Vagina (tissue), 2 donors: ENCODE measurements at regions not wholly inside any gene's neighbourhood (a gene's known extent, or its start where the extent isn't known, plus 50 kb on each side); places are given as distances from the start of the nearest gene placed in this dataset.
A peak's percentile ranks its signal among the peaks of the same experiment; 100 is the strongest.

Experiments
- DNase-seq, 2 donors: peaks; one replicate each; pipeline ENCODE4 v3.0.0-alpha.2; 2017; ENCODE audit errors: extremely low spot score in 2 of 2
- H3K27ac ChIP-seq: fragments of 200-600 bp; sonication (generic); one replicate; pipeline ENCODE4 v1.5.1; 2019
- H3K27me3 ChIP-seq: fragments of 200-600 bp; sonication (generic); one replicate; pipeline ENCODE4 v1.5.1; 2019
- H3K36me3 ChIP-seq, 2 donors: fragments of 200-600 bp; sonication (generic); one replicate each; pipeline ENCODE4 v1.5.1; 2017 to 2019
- H3K4me1 ChIP-seq: fragments of 200-600 bp; sonication (generic); one replicate; pipeline ENCODE4 v1.5.1; 2019
- H3K4me3 ChIP-seq, 2 donors: fragments of 200-600 bp; sonication (generic); 1 replicate in 1 of 2; 2 replicates in 1 of 2; pipeline ENCODE4 v1.5.1; 2016 to 2019
- H3K9me3 ChIP-seq: fragments of 200-600 bp; sonication (generic); one replicate; pipeline ENCODE4 v1.5.1; 2019
- POLR2A ChIP-seq, 2 donors: fragments of 450-650 bp; IDR thresholded peaks; one replicate each; pipeline ENCODE4 v1.6.1; 2017; ENCODE audit warnings: antibody characterized with exemption in 2 of 2, mild to moderate bottlenecking in 2 of 2, moderate library complexity in 2 of 2
- POLR2AphosphoS5 ChIP-seq, 2 donors: sonication (generic); formaldehyde crosslinking; IDR thresholded peaks; one replicate each; pipeline ENCODE4 v1.9.0; 2017; ENCODE audit warnings: antibody characterized with exemption in 2 of 2, mild to moderate bottlenecking in 2 of 2, low read depth in 1 of 2; ENCODE audit not compliant: insufficient read depth in 1 of 2
- intact Hi-C: fragments of 100-400 bp; cut with DNase I; formaldehyde crosslinking; loops from one replicate; pipeline ENCODE4 v1.15.1; 2023
- TF ChIP-seq, protein P1 (sequence below), 3 experiments: fragments of 450-650 bp in 2 of 3; fragments of 200-600 bp in 1 of 3; sonication (generic) in 1 of 3; IDR thresholded peaks; one replicate each; pipeline ENCODE4 v1.5.1; 2017 to 2019; ENCODE audit warnings: antibody characterized with exemption in 3 of 3, mild to moderate bottlenecking in 2 of 3, moderate library complexity in 2 of 3

DNA sequence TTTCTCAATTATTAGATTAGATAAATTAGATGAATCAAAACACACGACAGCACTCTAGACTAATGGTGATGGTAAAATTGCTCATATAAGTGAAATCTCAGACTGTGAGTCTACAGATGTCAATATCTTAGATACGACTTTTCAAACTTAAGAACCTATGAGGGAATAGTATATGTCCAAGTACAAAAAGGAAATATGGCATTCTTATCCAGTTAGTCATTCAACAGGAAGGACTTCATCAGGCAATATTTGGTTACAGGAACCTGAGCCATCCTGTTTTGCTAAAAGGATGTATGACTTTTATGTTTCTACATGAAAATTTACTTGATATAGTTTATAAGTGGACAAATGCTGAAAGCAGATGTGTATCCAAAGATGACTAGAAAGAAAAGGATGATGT is 107.0 kb downstream of the CT47B1 start:
- Histone ChIP-seq H3K36me3 (no peaks in the 10 kb centered on the region), H3K4me3 (no peak overlapping the region), H3K27me3 (no peaks in the 10 kb centered on the region), H3K9me3 (no peaks in the 10 kb centered on the region), H3K27ac (no peak overlapping the region), H3K4me1 (no peaks in the 10 kb centered on the region)
- intact Hi-C loops = no loop called here
- DNase-seq = no peak
- no peak for TF ChIP-seq POLR2AphosphoS5 (IDR thresholded peaks at IDR 0.05; ENCODE audit: insufficient read depth in 1 of 2, low read depth in 1 of 2)
- TF ChIP-seq POLR2A (IDR thresholded peaks at IDR 0.05) = no peak
- TF ChIP-seq, protein P1, sequence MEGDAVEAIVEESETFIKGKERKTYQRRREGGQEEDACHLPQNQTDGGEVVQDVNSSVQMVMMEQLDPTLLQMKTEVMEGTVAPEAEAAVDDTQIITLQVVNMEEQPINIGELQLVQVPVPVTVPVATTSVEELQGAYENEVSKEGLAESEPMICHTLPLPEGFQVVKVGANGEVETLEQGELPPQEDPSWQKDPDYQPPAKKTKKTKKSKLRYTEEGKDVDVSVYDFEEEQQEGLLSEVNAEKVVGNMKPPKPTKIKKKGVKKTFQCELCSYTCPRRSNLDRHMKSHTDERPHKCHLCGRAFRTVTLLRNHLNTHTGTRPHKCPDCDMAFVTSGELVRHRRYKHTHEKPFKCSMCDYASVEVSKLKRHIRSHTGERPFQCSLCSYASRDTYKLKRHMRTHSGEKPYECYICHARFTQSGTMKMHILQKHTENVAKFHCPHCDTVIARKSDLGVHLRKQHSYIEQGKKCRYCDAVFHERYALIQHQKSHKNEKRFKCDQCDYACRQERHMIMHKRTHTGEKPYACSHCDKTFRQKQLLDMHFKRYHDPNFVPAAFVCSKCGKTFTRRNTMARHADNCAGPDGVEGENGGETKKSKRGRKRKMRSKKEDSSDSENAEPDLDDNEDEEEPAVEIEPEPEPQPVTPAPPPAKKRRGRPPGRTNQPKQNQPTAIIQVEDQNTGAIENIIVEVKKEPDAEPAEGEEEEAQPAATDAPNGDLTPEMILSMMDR (IDR thresholded peaks at IDR 0.05) = no peak

DNA sequence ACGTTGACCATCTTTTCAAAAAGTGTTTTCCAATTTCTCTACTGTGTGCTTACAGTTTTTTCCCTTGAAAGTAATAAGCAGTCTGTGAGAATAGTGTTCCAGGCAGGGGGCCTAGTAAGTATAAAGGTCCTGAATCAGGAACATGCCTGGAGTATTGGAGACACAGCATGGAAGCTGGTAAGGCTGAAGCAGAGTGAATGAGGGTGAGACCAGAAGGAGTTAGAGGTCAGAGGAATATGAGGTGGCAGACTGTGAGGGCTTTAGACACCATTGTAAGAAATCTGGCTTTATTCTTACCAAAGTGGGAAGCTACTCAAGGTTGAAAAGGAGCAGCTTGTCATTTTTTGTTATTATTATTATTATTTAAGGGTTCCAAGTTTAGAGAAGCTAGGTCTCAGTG is 107.4 kb downstream of the CT47B1 start:
- TF ChIP-seq POLR2A (IDR thresholded peaks at IDR 0.05) (no peak), POLR2AphosphoS5 (IDR thresholded peaks at IDR 0.05; ENCODE audit: insufficient read depth in 1 of 2, low read depth in 1 of 2) (no peak)
- TF ChIP-seq, protein P1 (IDR thresholded peaks at IDR 0.05) = no peak
- no peak for DNase-seq
- Histone ChIP-seq H3K27me3 (no peaks in the 10 kb centered on the region), H3K9me3 (no peaks in the 10 kb centered on the region), H3K36me3 (no peaks in the 10 kb centered on the region), H3K4me1 (no peaks in the 10 kb centered on the region), H3K4me3 (no peak overlapping the region), H3K27ac (no peak overlapping the region)
- intact Hi-C loops = no loop called here

DNA sequence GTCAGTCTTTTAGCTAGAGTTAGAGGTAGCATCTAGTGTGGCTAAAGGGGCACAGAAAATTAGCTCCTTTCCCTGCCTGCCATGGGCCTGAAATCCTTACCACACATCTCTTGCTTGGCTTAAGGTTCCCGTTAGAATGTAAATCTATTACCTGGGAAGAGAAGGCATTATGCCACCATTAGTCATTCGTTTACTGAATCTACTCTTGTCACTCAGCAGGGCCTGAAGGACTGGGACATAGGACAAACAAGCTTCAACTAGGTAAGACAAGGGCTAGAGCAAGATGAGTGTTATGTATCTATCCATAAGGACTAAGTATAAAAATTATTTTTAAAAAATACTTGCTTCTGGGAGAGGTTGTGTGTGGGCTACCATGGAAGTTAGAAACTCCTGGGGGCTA is 112.4 kb downstream of the CT47B1 start:
- DNase-seq = no peak
- Histone ChIP-seq H3K9me3 (no peaks in the 10 kb centered on the region), H3K27me3 (no peaks in the 10 kb centered on the region), H3K4me1 (no peaks in the 10 kb centered on the region), H3K4me3 (no peak overlapping the region), H3K27ac (no peak overlapping the region), H3K36me3 (no peaks in the 10 kb centered on the region)
- intact Hi-C loops = no loop called here
- TF ChIP-seq POLR2A (IDR thresholded peaks at IDR 0.05) = no peak
- TF ChIP-seq, protein P1 (IDR thresholded peaks at IDR 0.05) = no peak
- TF ChIP-seq POLR2AphosphoS5 (IDR thresholded peaks at IDR 0.05; ENCODE audit: insufficient read depth in 1 of 2, low read depth in 1 of 2) = no peak

DNA sequence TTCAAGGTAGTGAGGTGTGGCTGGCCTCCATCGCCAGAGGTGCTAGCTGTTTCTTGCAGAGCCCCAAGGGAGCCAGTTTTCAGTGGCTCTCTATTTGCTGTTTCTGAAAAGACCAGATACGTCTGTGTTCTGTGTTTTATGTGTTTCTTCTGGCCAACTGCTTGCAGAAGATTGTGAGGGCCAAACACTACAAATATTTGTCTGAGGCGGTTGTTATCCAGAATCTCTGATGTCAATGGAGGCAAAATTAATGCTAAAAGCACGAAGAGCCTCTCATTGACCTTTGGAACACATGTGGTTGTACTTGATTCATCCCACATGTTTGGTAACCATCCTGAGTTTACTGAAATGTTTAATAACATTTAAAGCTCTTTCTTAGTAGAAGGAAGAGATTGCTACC is 113.9 kb downstream of the CT47B1 start:
- Histone ChIP-seq H3K27ac (peak overlapping the region; percentile 17), H3K36me3 (no peaks in the 10 kb centered on the region), H3K4me1 (no peaks in the 10 kb centered on the region), H3K27me3 (no peaks in the 10 kb centered on the region), H3K4me3 (no peak overlapping the region), H3K9me3 (no peaks in the 10 kb centered on the region)
- TF ChIP-seq POLR2AphosphoS5 (IDR thresholded peaks at IDR 0.05; ENCODE audit: insufficient read depth in 1 of 2, low read depth in 1 of 2) (no peak), POLR2A (IDR thresholded peaks at IDR 0.05) (no peak)
- TF ChIP-seq, protein P1 (IDR thresholded peaks at IDR 0.05) = no peak
- DNase-seq = no peak
- intact Hi-C loops = no loop called here

DNA sequence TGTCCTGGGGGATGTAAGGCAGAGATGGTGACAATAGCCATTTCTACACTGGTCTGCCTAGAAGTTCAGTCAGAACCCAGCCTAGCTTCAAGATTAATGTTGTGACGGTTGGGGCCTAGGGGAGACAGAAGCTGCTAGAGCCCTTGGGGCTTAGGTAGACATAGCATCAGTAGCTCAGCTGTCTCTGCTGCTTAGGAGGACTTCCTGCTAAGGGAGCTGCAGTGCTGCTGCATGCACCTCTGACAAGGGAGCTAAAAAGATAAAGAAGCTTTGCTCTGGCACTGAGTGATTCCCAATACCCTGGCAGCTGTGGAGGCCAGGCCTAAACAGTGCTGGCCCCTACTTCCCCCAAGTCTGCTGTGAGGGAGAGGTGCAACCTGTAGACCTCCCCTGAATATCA is 116.0 kb downstream of the CT47B1 start:
- no peak for DNase-seq
- no peaks in the 10 kb centered on the region for H3K27me3 ChIP-seq
- TF ChIP-seq POLR2AphosphoS5 (IDR thresholded peaks at IDR 0.05; ENCODE audit: insufficient read depth in 1 of 2, low read depth in 1 of 2) (no peak), POLR2A (IDR thresholded peaks at IDR 0.05) (no peak)
- TF ChIP-seq, protein P1 (IDR thresholded peaks at IDR 0.05) = no peak
- no peaks in the 10 kb centered on the region for H3K4me1 ChIP-seq
- no peak overlapping the region for H3K27ac ChIP-seq
- H3K9me3 ChIP-seq = no peaks in the 10 kb centered on the region
- H3K4me3 ChIP-seq = no peak overlapping the region
- H3K36me3 ChIP-seq = no peaks in the 10 kb centered on the region
- intact Hi-C loops = no loop called here
